Activated naive CD4-positive, alpha-beta T cell treated with anti-CD3 and anti-CD28 coated beads, Interleukin-2, amount 10 ng/mL, durations not matched to agents 7 days and 5 days (primary cell): ENCODE measurements at regions not wholly inside any gene's neighbourhood (a gene's known extent, or its start where the extent isn't known, plus 50 kb on each side); places are given as distances from the start of the nearest gene placed in this dataset.

ENCODE experiments used
- CTCF ChIA-PET: fragments of 350-600 bp; sonication (Branson Sonifier 250); formaldehyde crosslinking; loops from one replicate; lab custom pipeline; 2021; ENCODE audit warnings: antibody characterized with exemption; lab: Charles Lee
- DNase-seq: peaks from one replicate; pipeline ENCODE4 v3.0.0-alpha.2; 2020
- H3K27ac Mint-ChIP-seq: one replicate; pipeline ENCODE4 v1.8.0; 2021; ENCODE audit warnings: mild to moderate bottlenecking, moderate library complexity, mixed read lengths
- H3K27me3 Mint-ChIP-seq: one replicate; pipeline ENCODE4 v1.8.0; 2021; ENCODE audit warnings: mild to moderate bottlenecking, mixed read lengths
- H3K36me3 Mint-ChIP-seq: one replicate; pipeline ENCODE4 v1.8.0; 2021; ENCODE audit warnings: mixed read lengths
- H3K4me1 Mint-ChIP-seq: one replicate; pipeline ENCODE4 v1.8.0; 2021; ENCODE audit warnings: mixed read lengths
- H3K4me3 Mint-ChIP-seq: one replicate; pipeline ENCODE4 v1.8.0; 2021; ENCODE audit warnings: mild to moderate bottlenecking, moderate library complexity, mixed read lengths
- H3K9me3 Mint-ChIP-seq: one replicate; pipeline ENCODE4 v1.8.0; 2021; ENCODE audit warnings: mixed read lengths

- Mint-ChIP-seq H3K4me3 (no peak overlapping the region), H3K27me3 (no peaks in the 10 kb centered on the region), H3K36me3 (no peaks in the 10 kb centered on the region), H3K27ac (no peak overlapping the region), H3K4me1 (no peaks in the 10 kb centered on the region), H3K9me3 (peaks cover 1% of the 10 kb centered on the region)
- CTCF ChIA-PET: no interaction called here
- no peak for DNase-seq
These were observed 641.9 kb downstream of the ZEB2 start for GRCh38 chr2:143877876-143878530.

DNA sequence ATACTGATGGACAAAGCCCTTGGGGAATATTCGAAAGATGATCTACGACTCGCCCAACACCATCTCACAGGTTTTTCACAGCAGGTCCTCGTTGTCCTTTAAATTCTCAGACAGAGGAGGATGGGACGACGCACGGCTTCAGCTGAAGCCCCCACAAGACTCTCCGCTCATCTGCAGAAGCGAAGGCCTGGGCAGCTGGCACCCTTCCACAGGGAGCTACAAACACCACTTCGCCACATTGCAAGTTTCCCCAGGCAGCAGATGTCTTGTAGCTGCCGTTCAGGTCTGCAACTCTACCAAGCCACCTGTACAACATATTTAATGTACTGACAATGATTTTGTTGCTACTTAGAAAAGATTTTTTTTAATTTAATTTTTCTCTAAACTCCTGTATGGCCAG, 642.9 kb downstream of the ZEB2 start:
- peaks cover 2% of the 10 kb centered on the region for H3K9me3 Mint-ChIP-seq
- CTCF ChIA-PET: no interaction called here
- no peak for DNase-seq
- H3K27ac Mint-ChIP-seq: no peak overlapping the region
- H3K4me3 Mint-ChIP-seq: no peak overlapping the region
- H3K4me1 Mint-ChIP-seq: no peaks in the 10 kb centered on the region
- H3K27me3 Mint-ChIP-seq: no peaks in the 10 kb centered on the region
- H3K36me3 Mint-ChIP-seq: no peaks in the 10 kb centered on the region

DNA sequence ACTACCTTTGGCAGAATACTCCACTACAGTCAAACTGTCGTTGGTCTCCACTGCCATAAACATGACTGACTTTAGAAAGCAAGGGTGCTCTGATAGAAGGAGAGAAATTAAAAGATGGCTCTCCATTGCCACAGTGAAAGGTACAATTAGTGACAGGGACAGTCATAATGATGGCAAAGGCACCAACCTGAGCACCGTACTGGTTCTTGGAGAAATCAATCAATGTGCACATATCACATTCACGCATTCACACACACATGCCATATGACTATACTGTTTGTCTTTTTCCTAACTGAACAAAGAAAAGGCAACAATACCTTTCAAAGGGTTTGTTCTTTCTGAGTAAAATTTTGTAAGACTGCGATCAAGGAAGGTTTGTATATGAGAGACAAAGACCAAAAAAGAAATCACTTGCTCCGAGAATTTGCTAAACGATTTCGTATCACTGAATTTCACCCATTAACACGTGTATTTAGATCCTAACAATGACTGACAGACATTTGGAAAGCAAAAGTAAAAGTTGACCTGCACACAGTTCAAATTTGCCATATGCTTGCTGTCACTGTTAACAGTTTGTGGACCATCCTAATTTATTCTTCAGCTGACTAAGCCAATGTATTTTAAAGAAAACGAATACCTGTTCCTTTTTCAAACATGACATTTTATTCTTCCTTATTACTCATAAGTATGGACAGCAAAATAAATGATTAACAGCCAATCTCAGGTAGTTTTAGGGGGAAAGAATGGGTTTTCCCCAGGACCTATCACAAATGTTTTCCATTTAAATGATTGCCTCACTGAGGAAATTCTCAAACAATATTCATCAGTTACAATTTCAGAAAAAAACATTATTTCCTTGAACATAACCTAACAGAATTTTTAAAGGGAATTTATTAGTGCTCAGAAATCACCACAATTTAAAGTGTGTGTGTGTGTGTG, 644.4 kb downstream of the ZEB2 start:
- H3K27ac Mint-ChIP-seq: no peak overlapping the region
- CTCF ChIA-PET: no interaction called here

DNA sequence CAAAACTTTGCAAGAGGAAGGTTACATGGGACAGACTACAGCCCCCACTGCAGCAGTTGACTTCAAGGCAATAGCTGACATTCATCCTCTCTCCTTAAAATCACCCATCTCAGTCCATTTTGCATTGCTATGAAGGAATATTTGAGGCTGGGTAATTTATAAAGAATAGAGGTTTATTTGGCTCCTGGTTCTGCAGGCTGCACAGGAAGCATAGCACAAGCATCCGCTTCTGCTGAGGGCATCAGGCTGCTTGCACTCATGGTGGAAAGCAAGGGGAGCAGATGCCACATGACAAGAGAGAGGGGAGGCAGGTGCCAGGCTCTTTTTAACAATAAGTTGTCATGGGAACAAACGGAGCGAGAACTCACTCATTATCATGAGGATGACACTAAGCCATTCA, 646.0 kb downstream of the ZEB2 start:
- Mint-ChIP-seq H3K4me1 (no peaks in the 10 kb centered on the region), H3K9me3 (peaks cover 2% of the 10 kb centered on the region)

More for the DNA sequence above, 644.4 kb downstream of the ZEB2 start:
- Mint-ChIP-seq H3K27me3 (no peaks in the 10 kb centered on the region), H3K36me3 (no peaks in the 10 kb centered on the region), H3K4me1 (no peaks in the 10 kb centered on the region), H3K4me3 (no peak overlapping the region), H3K9me3 (peaks cover 2% of the 10 kb centered on the region)
- DNase-seq: no peak

GRCh38 chr2:143870696-143871095, 649.2 kb downstream of the ZEB2 start:
- H3K36me3 Mint-ChIP-seq: no peaks in the 10 kb centered on the region
- CTCF ChIA-PET: no interaction called here
- no peak for DNase-seq

More for the DNA sequence above, 646.0 kb downstream of the ZEB2 start:
- Mint-ChIP-seq H3K4me3 (no peak overlapping the region), H3K27ac (no peak overlapping the region), H3K36me3 (no peaks in the 10 kb centered on the region), H3K27me3 (no peaks in the 10 kb centered on the region)
- no peak for DNase-seq
- CTCF ChIA-PET: no interaction called here

DNA sequence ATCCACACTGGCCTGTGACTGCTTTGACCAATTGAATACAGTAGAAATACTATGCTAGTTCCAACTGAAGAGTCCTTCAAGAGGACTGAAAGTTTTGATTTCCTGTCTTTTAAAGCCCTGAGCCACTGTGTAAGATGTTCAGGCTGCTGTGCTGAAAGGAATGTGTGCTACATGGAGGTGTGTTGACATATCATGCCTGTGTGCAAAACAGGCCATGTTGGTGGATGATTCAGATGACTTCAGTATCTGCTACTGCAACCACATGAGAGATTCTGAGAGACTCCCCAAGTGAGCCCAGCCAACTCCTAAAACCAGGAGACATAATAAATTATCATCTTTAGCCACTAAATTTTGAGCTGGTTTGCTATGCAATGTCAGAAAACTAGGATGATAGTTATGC, 662.9 kb downstream of the ZEB2 start:
- no peaks in the 10 kb centered on the region for H3K36me3 Mint-ChIP-seq
- no peak overlapping the region for H3K27ac Mint-ChIP-seq
- CTCF ChIA-PET: no interaction called here
- no peaks in the 10 kb centered on the region for H3K4me1 Mint-ChIP-seq
- no peak overlapping the region for H3K4me3 Mint-ChIP-seq
- DNase-seq: no peak
- H3K9me3 Mint-ChIP-seq: peaks cover 4% of the 10 kb centered on the region
- H3K27me3 Mint-ChIP-seq: peaks cover 5% of the 10 kb centered on the region

More at GRCh38 chr2:143870696-143871095, 649.2 kb downstream of the ZEB2 start:
- Mint-ChIP-seq H3K9me3 (peaks cover 2% of the 10 kb centered on the region), H3K27me3 (no peaks in the 10 kb centered on the region), H3K4me3 (no peak overlapping the region), H3K4me1 (no peaks in the 10 kb centered on the region), H3K27ac (no peak overlapping the region)

DNA sequence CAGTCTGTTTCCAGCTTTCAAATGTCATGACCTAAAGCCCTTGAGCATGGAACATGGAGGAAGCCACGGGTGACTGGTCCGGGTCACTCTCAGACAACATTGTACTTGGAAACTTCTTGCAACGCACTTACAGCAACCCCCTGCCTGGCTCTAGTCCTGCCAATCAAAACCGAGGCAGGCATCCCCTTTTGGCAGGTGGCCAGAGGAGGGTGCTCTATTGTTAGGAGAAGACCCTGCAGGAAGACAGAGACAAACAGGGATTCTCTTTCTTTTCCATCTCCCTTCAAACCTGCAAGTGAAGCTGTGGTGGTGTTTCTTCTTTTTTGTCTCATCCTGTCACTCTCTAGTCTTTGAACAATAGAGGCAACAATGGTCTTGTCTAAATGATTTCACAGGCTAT, 667.2 kb downstream of the ZEB2 start:
- Mint-ChIP-seq H3K27ac (no peak overlapping the region), H3K4me3 (no peak overlapping the region), H3K27me3 (peaks cover 11% of the 10 kb centered on the region), H3K9me3 (no peaks in the 10 kb centered on the region), H3K36me3 (no peaks in the 10 kb centered on the region), H3K4me1 (no peaks in the 10 kb centered on the region)
- CTCF ChIA-PET: no interaction called here
- DNase-seq: no peak

GRCh38 chr2:143850084-143850483, 669.8 kb downstream of the ZEB2 start:
- H3K27ac Mint-ChIP-seq: no peak overlapping the region
- no peak for DNase-seq
- H3K36me3 Mint-ChIP-seq: no peaks in the 10 kb centered on the region
- H3K9me3 Mint-ChIP-seq: no peaks in the 10 kb centered on the region
- no peaks in the 10 kb centered on the region for H3K4me1 Mint-ChIP-seq
- CTCF ChIA-PET: no interaction called here
- peaks cover 15% of the 10 kb centered on the region for H3K27me3 Mint-ChIP-seq
- H3K4me3 Mint-ChIP-seq: no peak overlapping the region

DNA sequence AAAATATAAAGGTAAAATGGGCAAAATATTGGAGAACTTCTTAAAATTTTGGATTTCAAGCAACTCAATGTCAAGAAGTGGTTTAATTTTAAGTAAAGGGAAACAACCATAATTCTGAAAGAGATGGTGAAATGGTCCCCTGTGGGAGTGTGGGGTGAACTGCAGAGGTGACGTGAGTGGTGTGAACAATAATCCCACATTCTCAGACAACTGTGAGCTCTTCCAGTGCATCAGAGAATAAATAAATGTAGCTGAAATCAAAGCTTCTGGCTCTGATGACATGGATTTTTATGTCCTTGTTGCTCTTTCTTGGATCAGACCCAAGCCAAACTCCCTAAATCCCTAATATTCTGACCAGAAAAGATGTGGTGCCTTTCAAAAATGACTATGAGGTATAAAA, 672.7 kb downstream of the ZEB2 start:
- H3K27me3 Mint-ChIP-seq: peaks cover 10% of the 10 kb centered on the region
- no peak overlapping the region for H3K4me3 Mint-ChIP-seq
- CTCF ChIA-PET: no interaction called here
- H3K9me3 Mint-ChIP-seq: no peaks in the 10 kb centered on the region
- no peaks in the 10 kb centered on the region for H3K36me3 Mint-ChIP-seq
- H3K4me1 Mint-ChIP-seq: no peaks in the 10 kb centered on the region
- no peak overlapping the region for H3K27ac Mint-ChIP-seq
- DNase-seq: no peak

DNA sequence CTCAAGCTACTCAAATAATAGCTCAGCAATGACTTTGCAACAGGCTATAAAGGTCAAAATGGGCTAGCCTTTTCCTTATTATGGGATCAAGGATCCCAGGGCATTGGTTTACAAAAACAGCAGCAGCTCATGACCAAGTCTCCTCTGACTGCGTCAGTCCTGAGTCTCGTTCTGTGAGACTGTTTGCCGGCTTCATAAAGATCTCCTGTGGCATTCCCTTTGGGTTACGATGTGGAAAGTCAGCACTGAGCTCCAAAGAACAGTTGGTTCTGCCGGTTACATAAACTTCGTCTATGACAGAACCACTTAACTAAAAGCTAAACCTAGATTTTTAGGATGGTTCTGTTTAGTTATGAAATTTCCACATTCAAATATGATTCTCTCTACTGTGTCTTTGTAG, 674.9 kb downstream of the ZEB2 start:
- Mint-ChIP-seq H3K36me3 (no peaks in the 10 kb centered on the region), H3K27ac (no peak overlapping the region), H3K4me3 (no peak overlapping the region), H3K4me1 (no peaks in the 10 kb centered on the region), H3K27me3 (peaks cover 10% of the 10 kb centered on the region), H3K9me3 (no peaks in the 10 kb centered on the region)
- CTCF ChIA-PET: interaction anchor here (0.6 kb wide), 1 partner anchor 22 kb away, joined by 3 read pairs; no protein-coding TSS in a partner anchor
- no peak for DNase-seq

DNA sequence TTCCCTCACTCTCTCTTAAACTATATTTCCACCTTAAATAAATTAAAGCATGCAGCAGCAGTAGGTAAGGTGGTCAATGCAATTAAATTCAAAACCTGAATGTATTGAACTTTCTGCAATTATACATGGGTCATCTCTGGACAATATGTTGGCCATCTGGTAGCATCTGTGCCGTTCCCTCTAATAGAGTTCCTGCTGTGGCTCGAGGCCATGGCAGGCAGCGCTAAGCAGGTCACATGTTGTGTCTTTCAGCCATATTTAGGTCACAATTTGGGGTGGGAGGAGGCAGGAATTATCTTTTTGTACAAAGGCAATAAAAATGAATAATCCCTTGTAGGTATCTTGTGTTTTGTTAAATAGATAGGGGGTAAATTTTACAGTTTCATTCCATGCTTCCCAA, 676.2 kb downstream of the ZEB2 start:
- Mint-ChIP-seq H3K27me3 (peaks cover 10% of the 10 kb centered on the region), H3K4me3 (no peak overlapping the region), H3K9me3 (no peaks in the 10 kb centered on the region), H3K4me1 (no peaks in the 10 kb centered on the region), H3K27ac (no peak overlapping the region), H3K36me3 (no peaks in the 10 kb centered on the region)
- DNase-seq: no peak
- CTCF ChIA-PET: no interaction called here

DNA sequence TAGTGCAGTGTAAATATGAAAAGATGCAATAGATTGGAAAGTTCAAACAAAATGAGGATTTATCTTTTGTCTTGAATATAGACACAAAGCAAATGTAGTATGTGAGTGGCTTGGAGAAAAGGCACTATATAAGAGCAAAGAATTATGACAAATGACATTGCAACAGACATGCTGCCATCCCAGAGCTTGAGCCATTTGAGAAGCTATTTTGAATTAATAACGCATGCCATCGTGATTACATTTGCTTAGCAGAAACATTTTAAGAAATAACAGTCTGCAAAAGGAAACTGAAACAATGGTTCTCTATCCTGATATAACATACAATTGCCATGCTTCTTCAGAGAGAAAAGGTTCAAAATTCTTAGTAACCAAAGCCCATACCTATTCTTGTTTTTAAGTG, 677.1 kb downstream of the ZEB2 start:
- Mint-ChIP-seq H3K36me3 (no peaks in the 10 kb centered on the region), H3K27me3 (peaks cover 5% of the 10 kb centered on the region), H3K9me3 (no peaks in the 10 kb centered on the region), H3K27ac (no peak overlapping the region), H3K4me3 (no peak overlapping the region), H3K4me1 (no peaks in the 10 kb centered on the region)
- no peak for DNase-seq
- CTCF ChIA-PET: no interaction called here

DNA sequence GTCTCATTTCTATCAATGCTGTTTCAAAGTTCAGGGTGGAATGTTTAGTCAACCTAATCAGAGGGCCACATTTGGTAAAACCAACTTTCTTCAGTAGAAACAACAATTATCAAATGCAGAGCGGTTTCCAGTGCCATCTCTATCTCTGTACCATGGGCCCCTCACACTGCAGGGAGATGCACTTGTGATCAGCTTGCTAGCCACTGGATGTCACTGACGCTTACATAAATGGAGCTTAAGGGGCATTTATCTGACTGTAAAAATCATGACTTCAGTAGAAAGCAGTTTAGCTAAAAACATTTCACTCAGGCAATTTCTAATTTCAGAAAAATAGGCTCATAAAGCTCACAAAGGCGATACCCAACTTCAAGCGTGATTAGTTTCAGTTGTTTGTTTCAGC, 678.0 kb downstream of the ZEB2 start:
- CTCF ChIA-PET: no interaction called here
- no peak for DNase-seq
- H3K27me3 Mint-ChIP-seq: peaks cover 2% of the 10 kb centered on the region
- no peaks in the 10 kb centered on the region for H3K36me3 Mint-ChIP-seq
- H3K27ac Mint-ChIP-seq: no peak overlapping the region
- H3K9me3 Mint-ChIP-seq: no peaks in the 10 kb centered on the region
- no peaks in the 10 kb centered on the region for H3K4me1 Mint-ChIP-seq
- H3K4me3 Mint-ChIP-seq: no peak overlapping the region

- no peaks in the 10 kb centered on the region for H3K9me3 Mint-ChIP-seq
- CTCF ChIA-PET: no interaction called here
- H3K27ac Mint-ChIP-seq: no peak overlapping the region
- H3K27me3 Mint-ChIP-seq: no peaks in the 10 kb centered on the region
- no peaks in the 10 kb centered on the region for H3K36me3 Mint-ChIP-seq
- DNase-seq: no peak
- no peaks in the 10 kb centered on the region for H3K4me1 Mint-ChIP-seq
- H3K4me3 Mint-ChIP-seq: no peak overlapping the region
These were observed 679.3 kb downstream of the ZEB2 start for GRCh38 chr2:143840601-143841000.

DNA sequence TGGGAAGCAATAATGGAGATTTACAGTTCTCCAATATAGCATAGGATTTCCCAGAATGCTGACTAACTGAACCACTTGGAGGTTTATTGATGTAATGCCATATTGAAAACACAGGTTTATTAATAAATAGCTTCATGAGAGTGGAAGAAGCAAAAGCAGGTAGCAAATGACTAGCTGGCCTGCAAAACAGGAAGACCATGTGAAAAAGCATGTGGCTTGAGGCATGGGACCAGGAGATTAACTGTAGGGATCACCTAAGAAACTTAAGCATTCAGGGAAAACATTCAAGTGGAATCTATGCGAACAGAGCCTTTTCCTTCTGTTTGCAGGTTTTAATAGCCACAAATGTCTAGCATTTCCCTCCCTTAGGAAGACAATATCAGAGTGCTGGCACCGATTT, 679.7 kb downstream of the ZEB2 start:
- Mint-ChIP-seq H3K4me1 (no peaks in the 10 kb centered on the region), H3K27ac (no peak overlapping the region), H3K9me3 (no peaks in the 10 kb centered on the region), H3K4me3 (no peak overlapping the region), H3K27me3 (no peaks in the 10 kb centered on the region), H3K36me3 (no peaks in the 10 kb centered on the region)
- DNase-seq: no peak
- CTCF ChIA-PET: no interaction called here
